ENCODE measurements at regions not wholly inside any gene's neighbourhood (a gene's known extent, or its start where the extent isn't known, plus 50 kb on each side); places are given as distances from the start of the nearest gene placed in this dataset.

DNA sequence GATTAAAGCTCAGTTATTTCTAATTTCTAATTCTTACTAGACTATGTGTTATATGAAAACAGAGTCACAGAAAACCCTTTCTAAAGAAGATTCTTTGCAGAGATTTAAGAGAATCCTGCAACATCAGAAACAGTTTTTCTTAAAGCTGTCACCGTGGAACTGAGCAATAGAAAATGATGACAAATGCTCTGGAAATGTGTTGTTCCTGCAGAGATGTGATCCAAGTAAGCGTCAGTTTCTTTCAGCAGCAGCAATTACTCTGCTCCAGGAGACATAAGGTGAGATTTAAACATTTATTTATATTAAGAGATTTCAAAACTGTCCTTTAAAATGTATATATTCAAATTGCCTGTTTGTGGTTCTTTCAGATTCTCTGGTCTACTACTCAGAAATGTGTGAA, 350.5 kb upstream of the NETO1 start:
- TF ChIP-seq, protein P1, sequence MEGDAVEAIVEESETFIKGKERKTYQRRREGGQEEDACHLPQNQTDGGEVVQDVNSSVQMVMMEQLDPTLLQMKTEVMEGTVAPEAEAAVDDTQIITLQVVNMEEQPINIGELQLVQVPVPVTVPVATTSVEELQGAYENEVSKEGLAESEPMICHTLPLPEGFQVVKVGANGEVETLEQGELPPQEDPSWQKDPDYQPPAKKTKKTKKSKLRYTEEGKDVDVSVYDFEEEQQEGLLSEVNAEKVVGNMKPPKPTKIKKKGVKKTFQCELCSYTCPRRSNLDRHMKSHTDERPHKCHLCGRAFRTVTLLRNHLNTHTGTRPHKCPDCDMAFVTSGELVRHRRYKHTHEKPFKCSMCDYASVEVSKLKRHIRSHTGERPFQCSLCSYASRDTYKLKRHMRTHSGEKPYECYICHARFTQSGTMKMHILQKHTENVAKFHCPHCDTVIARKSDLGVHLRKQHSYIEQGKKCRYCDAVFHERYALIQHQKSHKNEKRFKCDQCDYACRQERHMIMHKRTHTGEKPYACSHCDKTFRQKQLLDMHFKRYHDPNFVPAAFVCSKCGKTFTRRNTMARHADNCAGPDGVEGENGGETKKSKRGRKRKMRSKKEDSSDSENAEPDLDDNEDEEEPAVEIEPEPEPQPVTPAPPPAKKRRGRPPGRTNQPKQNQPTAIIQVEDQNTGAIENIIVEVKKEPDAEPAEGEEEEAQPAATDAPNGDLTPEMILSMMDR (IDR thresholded peaks at IDR 0.05; ENCODE audit: low read depth, low read length, missing input control) = no peak
- TF ChIP-seq, protein P2, sequence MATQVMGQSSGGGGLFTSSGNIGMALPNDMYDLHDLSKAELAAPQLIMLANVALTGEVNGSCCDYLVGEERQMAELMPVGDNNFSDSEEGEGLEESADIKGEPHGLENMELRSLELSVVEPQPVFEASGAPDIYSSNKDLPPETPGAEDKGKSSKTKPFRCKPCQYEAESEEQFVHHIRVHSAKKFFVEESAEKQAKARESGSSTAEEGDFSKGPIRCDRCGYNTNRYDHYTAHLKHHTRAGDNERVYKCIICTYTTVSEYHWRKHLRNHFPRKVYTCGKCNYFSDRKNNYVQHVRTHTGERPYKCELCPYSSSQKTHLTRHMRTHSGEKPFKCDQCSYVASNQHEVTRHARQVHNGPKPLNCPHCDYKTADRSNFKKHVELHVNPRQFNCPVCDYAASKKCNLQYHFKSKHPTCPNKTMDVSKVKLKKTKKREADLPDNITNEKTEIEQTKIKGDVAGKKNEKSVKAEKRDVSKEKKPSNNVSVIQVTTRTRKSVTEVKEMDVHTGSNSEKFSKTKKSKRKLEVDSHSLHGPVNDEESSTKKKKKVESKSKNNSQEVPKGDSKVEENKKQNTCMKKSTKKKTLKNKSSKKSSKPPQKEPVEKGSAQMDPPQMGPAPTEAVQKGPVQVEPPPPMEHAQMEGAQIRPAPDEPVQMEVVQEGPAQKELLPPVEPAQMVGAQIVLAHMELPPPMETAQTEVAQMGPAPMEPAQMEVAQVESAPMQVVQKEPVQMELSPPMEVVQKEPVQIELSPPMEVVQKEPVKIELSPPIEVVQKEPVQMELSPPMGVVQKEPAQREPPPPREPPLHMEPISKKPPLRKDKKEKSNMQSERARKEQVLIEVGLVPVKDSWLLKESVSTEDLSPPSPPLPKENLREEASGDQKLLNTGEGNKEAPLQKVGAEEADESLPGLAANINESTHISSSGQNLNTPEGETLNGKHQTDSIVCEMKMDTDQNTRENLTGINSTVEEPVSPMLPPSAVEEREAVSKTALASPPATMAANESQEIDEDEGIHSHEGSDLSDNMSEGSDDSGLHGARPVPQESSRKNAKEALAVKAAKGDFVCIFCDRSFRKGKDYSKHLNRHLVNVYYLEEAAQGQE (IDR thresholded peaks at IDR 0.05) = no peak
- TF ChIP-seq, protein P3, sequence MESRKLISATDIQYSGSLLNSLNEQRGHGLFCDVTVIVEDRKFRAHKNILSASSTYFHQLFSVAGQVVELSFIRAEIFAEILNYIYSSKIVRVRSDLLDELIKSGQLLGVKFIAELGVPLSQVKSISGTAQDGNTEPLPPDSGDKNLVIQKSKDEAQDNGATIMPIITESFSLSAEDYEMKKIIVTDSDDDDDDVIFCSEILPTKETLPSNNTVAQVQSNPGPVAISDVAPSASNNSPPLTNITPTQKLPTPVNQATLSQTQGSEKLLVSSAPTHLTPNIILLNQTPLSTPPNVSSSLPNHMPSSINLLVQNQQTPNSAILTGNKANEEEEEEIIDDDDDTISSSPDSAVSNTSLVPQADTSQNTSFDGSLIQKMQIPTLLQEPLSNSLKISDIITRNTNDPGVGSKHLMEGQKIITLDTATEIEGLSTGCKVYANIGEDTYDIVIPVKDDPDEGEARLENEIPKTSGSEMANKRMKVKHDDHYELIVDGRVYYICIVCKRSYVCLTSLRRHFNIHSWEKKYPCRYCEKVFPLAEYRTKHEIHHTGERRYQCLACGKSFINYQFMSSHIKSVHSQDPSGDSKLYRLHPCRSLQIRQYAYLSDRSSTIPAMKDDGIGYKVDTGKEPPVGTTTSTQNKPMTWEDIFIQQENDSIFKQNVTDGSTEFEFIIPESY (IDR thresholded peaks at IDR 0.05) = no peak
- TF ChIP-seq GABPA (IDR thresholded peaks at IDR 0.05 in 1 of 2, conservative IDR thresholded peaks at IDR 0.05 in 1 of 2) (no peak), SP1 (IDR thresholded peaks at IDR 0.05) (no peak), FOXA1 (IDR thresholded peaks at IDR 0.05) (no peak), RAD21 (IDR thresholded peaks at IDR 0.05) (no peak)
- TF ChIP-seq, protein P4, sequence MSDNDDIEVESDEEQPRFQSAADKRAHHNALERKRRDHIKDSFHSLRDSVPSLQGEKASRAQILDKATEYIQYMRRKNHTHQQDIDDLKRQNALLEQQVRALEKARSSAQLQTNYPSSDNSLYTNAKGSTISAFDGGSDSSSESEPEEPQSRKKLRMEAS (IDR thresholded peaks at IDR 0.05) = no peak

Data from liver (tissue), 3 donors.